ENCODE measurements at regions not wholly inside any gene's neighbourhood (a gene's known extent, or its start where the extent isn't known, plus 50 kb on each side); places are given as distances from the start of the nearest gene placed in this dataset.

DNA sequence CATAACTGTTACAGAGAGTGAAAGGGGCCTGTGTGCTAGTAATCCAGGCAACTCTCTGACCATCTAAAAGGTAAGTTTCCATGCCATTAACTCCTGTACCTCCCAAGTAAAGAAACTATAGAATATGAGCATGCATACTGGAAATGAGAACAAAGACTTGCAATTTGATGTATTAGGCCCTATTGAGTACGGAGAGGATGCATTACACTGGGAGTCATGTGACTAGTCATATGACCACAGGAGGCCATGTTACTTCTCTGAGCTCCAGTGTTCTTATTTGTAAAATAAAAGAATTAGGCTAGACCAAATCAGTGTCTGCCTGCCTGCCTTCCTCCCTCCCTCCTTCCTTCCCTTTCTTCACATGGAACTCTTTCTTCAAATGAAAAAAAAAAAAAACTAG, 440.1 kb upstream of the CCDC196 start:
- Histone ChIP-seq H3K27me3 (ENCODE audit: control insufficient read depth in 3 of 3, insufficient read depth in 3 of 3, low read length in 2 of 3) (no peaks in the 10 kb centered on the region), H3K36me3 (ENCODE audit: control insufficient read depth in 4 of 4, insufficient read depth in 4 of 4, low read length in 4 of 4) (no peaks in the 10 kb centered on the region), H3K4me1 (ENCODE audit: control insufficient read depth in 5 of 5, insufficient read depth in 5 of 5, low read length in 5 of 5) (peaks cover 0 to 5% (median 0%) of the 10 kb centered on the region in 5 donors), H3K4me3 (no peak overlapping the region), H3K9ac (ENCODE audit: insufficient read depth in 1 of 2, low read length in 2 of 2) (no peak overlapping the region), H3K27ac (ENCODE audit: low read depth in 1 of 2, low read length in 1 of 2) (peak overlapping the region in 1 of 2 donors; percentile 45), H3K9me3 (ENCODE audit: control insufficient read depth in 4 of 4, insufficient read depth in 3 of 4, low read length in 3 of 4) (no peaks in the 10 kb centered on the region)
- DNase-seq (no peak), ATAC-seq (ENCODE audit: insufficient read depth, low FRiP score) (no peak)
- TF ChIP-seq, protein P1, sequence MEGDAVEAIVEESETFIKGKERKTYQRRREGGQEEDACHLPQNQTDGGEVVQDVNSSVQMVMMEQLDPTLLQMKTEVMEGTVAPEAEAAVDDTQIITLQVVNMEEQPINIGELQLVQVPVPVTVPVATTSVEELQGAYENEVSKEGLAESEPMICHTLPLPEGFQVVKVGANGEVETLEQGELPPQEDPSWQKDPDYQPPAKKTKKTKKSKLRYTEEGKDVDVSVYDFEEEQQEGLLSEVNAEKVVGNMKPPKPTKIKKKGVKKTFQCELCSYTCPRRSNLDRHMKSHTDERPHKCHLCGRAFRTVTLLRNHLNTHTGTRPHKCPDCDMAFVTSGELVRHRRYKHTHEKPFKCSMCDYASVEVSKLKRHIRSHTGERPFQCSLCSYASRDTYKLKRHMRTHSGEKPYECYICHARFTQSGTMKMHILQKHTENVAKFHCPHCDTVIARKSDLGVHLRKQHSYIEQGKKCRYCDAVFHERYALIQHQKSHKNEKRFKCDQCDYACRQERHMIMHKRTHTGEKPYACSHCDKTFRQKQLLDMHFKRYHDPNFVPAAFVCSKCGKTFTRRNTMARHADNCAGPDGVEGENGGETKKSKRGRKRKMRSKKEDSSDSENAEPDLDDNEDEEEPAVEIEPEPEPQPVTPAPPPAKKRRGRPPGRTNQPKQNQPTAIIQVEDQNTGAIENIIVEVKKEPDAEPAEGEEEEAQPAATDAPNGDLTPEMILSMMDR (IDR thresholded peaks at IDR 0.05; ENCODE audit: control extremely low read depth, extremely low read depth), result no peak
- 33 to 89% methylated on average over 1 of the region's 1 CpG for WGBS, 2 donors

DNA sequence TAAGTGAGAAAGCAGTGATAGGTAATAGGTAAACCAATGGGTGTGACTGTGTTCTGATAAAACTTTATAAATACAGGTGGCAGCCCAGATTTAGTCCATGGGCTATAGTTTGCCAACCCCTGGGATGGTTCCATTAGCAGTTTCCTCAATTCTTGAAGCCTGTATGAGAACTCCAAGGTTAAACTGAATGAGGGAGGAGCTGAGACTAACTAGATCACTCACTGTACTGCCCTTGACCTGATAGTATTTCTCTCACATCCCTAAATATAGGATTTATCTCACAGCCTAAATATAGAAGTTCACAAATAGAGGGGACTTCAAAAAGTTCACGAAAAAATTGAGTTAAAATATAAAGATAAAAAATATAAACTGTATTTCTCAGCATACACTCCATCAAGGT, 439.6 kb upstream of the CCDC196 start:
- Histone ChIP-seq H3K36me3 (ENCODE audit: control insufficient read depth in 4 of 4, insufficient read depth in 4 of 4, low read length in 4 of 4) (no peaks in the 10 kb centered on the region), H3K27ac (ENCODE audit: low read depth in 1 of 2, low read length in 1 of 2) (peak overlapping the region in 1 of 2 donors; percentile 45), H3K9me3 (ENCODE audit: control insufficient read depth in 4 of 4, insufficient read depth in 3 of 4, low read length in 3 of 4) (no peaks in the 10 kb centered on the region), H3K27me3 (ENCODE audit: control insufficient read depth in 3 of 3, insufficient read depth in 3 of 3, low read length in 2 of 3) (no peaks in the 10 kb centered on the region), H3K9ac (ENCODE audit: insufficient read depth in 1 of 2, low read length in 2 of 2) (no peak overlapping the region), H3K4me3 (no peak overlapping the region), H3K4me1 (ENCODE audit: control insufficient read depth in 5 of 5, insufficient read depth in 5 of 5, low read length in 5 of 5) (peaks cover 0 to 5% (median 0%) of the 10 kb centered on the region in 5 donors)
- TF ChIP-seq, protein P1 (IDR thresholded peaks at IDR 0.05; ENCODE audit: control extremely low read depth, extremely low read depth), result no peak
- WGBS, 2 donors, result 84 to 88% methylated on average over 1 of the region's 1 CpG
- ATAC-seq (ENCODE audit: insufficient read depth, low FRiP score) (no peak), DNase-seq (no peak)

GRCh38 chr14:66056268-66056907, 429.8 kb upstream of the CCDC196 start:
- TF ChIP-seq, protein P1 (IDR thresholded peaks at IDR 0.05; ENCODE audit: control extremely low read depth, extremely low read depth), result no peak
- ATAC-seq (ENCODE audit: insufficient read depth, low FRiP score), result no peak
- Histone ChIP-seq H3K4me1 (ENCODE audit: control insufficient read depth in 5 of 5, insufficient read depth in 5 of 5, low read length in 5 of 5) (no peaks in the 10 kb centered on the region), H3K9me3 (ENCODE audit: control insufficient read depth in 4 of 4, insufficient read depth in 3 of 4, low read length in 3 of 4) (peaks cover 0 to 4% (median 2%) of the 10 kb centered on the region in 4 donors), H3K27me3 (ENCODE audit: control insufficient read depth in 3 of 3, insufficient read depth in 3 of 3, low read length in 2 of 3) (no peaks in the 10 kb centered on the region), H3K9ac (ENCODE audit: insufficient read depth in 1 of 2, low read length in 2 of 2) (no peak overlapping the region), H3K27ac (ENCODE audit: low read depth in 1 of 2, low read length in 1 of 2) (no peak overlapping the region), H3K36me3 (ENCODE audit: control insufficient read depth in 4 of 4, insufficient read depth in 4 of 4, low read length in 4 of 4) (no peaks in the 10 kb centered on the region), H3K4me3 (no peak overlapping the region)
- WGBS, 2 donors, result 72 to 85% methylated on average over 5 of the region's 5 CpGs
- no peak for DNase-seq
